Mesodermal cell (in vitro differentiated cells): ENCODE measurements at regions not wholly inside any gene's neighbourhood (a gene's known extent, or its start where the extent isn't known, plus 50 kb on each side); places are given as distances from the start of the nearest gene placed in this dataset.
A peak's percentile ranks its signal among the peaks of the same experiment; 100 is the strongest.
"Not testable (repeated sequence)": the region's sequence is repeated elsewhere in the genome, so short reads cannot be mapped to it uniquely, and the experiment has no call there.

ENCODE experiments used
- H3K27ac ChIP-seq: 2 replicates; pipeline ENCODE4 v1.7.0; 2013; ENCODE audit warnings: mild to moderate bottlenecking, low read depth, low read length, moderate library complexity; ENCODE audit not compliant: severe bottlenecking
- H3K36me3 ChIP-seq: 2 replicates; pipeline ENCODE4 v1.7.1; 2013; ENCODE audit warnings: mild to moderate bottlenecking, low read length, moderate library complexity; ENCODE audit not compliant: control insufficient read depth, insufficient read depth
- H3K4me1 ChIP-seq: one replicate; pipeline ENCODE4 v1.7.1; 2013; ENCODE audit warnings: mild to moderate bottlenecking, low read length; ENCODE audit not compliant: insufficient read depth, control insufficient read depth, poor library complexity, severe bottlenecking
- H3K4me3 ChIP-seq: 2 replicates; pipeline ENCODE4 v1.7.0; 2013; ENCODE audit warnings: low read length, control low read depth, mild to moderate bottlenecking; ENCODE audit not compliant: insufficient read depth, poor library complexity, severe bottlenecking; ENCODE audit errors: extremely low read depth
- H3K9me3 ChIP-seq: 2 replicates; pipeline ENCODE4 v1.7.1; 2013; ENCODE audit warnings: mild to moderate bottlenecking, low read length, moderate library complexity; ENCODE audit not compliant: control insufficient read depth
- WGBS, 2 experiments: methylation state at CpG; one replicate each; pipeline ENCODE4 v1.1.5; 2013; ENCODE audit warnings: missing lambda C conversion rate in 2 of 2; ENCODE audit not compliant: insufficient coverage in 2 of 2; 5-methylcytosine and 5-hydroxymethylcytosine counted together

DNA sequence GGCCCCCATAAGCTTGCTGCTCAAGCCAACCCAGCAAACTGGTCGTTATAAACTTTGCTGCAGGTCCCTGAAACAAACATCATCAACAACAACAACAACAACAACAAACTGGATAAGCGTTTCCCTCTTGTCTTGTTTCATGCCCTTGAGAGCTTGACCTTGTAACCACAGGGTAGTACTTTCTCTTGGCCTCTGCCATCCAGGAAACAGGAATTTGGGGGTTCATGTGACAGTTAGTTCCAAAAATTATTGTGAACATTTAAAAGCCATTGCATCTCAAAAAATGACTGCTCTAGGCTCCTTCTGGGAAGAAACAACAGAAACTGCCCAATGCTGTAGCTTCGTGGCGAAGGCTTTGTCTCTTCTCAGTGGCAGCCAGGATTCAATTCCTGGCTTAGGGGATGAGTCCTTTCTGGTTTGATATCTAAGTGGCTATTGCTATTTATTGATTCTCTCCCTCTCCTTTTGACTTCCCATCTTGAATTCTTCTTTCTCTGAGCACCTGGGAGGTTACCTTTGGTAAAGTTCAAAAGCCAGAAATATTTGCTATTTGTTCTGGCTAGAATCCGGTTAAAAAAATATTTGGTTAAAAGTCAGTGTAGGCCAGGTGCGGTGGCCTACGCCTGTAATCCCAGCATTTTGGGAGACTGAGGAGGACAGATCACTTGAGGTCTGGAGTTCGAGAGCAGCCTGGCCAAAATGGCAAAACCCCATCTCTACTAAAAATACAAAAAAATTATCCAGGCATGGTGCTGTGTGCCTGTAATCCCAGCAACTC lies 52.0 kb upstream of the CPM start:
- peaks cover 7% of the 10 kb centered on the region for H3K9me3 ChIP-seq
- no peaks in the 10 kb centered on the region for H3K4me1 ChIP-seq
- WGBS, 2 experiments, result 92 to 95% methylated on average over 5 of the region's 8 CpGs
- H3K36me3 ChIP-seq, result no peaks in the 10 kb centered on the region
- no peak overlapping the region for H3K27ac ChIP-seq
- no peak overlapping the region for H3K4me3 ChIP-seq

DNA sequence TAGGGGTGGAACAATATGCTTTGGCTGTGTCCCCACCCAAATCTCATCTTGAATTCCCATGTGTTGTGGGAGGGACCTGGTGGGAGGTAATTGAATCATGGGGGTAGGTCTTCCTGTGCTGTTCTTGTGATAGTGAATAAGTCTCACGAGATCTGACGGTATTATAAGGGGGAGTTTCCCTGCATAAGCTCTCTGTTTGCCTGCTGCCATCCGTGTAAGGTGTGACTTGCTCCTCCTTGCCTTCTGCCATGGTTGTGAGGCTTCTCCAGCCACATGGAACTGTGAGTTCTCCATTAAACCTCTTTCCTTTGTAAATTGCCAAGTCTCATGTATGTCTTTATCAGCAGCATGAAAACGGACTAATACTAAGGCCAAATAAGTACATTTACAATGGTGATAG lies 64.6 kb upstream of the CPM start:
- not testable (repeated sequence) for H3K27ac ChIP-seq, H3K36me3 ChIP-seq, H3K4me3 ChIP-seq, H3K4me1 ChIP-seq
- 76 to 97% methylated on average over 3 of the region's 4 CpGs for WGBS, 2 experiments
- peaks cover 15% of the 10 kb centered on the region for H3K9me3 ChIP-seq

DNA sequence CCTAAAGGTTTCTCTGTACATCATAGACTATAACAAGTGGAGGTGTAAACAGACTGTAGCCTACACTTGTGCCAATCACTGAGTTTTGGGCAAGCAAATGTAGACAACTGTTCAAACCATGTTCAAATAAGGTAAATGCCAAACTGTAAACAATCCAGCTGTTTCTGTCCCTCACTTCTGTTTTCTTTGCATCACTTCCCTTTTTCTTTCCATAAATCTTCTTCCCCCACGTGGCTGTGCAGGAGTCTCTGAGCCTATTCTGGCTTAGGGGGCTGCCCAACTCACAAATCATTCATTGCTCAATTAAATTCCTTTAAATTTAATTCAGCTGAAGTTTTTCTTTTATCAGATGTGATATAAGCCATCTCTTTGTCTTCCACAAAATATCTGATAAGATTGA lies 65.1 kb upstream of the CPM start:
- H3K9me3 ChIP-seq, result peaks cover 15% of the 10 kb centered on the region
- H3K36me3 ChIP-seq, result no peaks in the 10 kb centered on the region
- H3K4me1 ChIP-seq, result peaks cover 5% of the 10 kb centered on the region
- WGBS, 2 experiments, result 67% methylated on average over 1 of the region's 1 CpG; no CpG with 5 or more reads in 1 of the 2 experiments
- H3K4me3 ChIP-seq, result no peak overlapping the region
- H3K27ac ChIP-seq, result no peak overlapping the region

DNA sequence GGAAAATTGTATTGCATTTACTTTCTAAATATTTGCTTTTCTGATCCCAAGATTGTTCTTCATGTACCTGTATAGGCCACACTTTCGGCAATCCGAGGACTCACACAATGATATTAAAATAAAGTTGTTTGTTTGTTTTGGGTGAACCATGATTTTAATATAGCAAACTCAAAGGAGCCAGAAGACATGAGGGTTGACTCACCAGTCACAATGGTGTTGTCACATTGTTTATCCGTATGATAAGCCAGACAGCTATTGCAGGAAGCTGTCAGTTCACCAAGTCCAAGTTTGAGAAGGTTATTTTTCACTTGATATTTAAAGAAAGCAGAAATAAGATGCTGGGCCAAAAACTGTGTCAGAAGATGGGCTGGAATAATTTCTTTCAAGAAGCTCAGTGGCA lies 67.1 kb upstream of the CPM start:
- Histone ChIP-seq H3K4me3 (no peak overlapping the region), H3K4me1 (peaks cover 5% of the 10 kb centered on the region), H3K36me3 (no peaks in the 10 kb centered on the region), H3K27ac (no peak overlapping the region), H3K9me3 (peaks cover 15% of the 10 kb centered on the region)
- 89 to 100% methylated on average over 1 to 2 of the region's 3 CpGs for WGBS, 2 experiments

DNA sequence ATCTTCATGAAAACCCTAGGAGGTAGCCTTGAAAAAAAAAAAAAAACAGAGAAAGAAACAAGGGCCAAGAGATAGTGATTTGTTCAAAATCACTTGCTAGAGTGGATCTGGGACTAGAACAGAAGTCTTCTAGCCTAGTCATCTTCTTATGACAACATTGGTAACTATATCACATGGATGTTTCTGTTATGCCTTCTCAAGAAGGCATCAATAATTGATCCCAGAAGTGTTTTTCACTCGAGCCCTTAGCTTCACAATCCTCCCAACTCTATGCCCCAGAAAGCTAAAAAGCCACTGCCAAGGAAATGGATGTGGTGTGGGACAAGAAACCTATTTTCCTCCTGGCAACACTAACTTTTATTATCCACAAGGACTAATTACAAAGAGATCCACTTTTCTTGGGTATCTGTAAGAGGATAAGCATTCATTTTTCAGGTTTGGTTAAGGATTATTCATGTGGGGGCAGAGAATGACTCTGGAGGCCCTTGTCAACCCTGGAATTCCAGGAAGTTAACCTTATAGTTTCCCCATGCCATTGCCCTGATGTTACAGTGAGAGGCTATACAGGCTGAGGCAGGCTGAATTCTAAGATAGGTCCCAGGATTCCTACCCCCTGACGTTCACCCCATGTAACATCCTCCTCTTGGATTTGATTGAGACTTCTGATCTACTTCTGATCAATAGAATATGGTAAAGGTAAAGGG lies 67.7 kb upstream of the CPM start:
- Histone ChIP-seq H3K9me3 (peaks cover 15% of the 10 kb centered on the region), H3K27ac (no peak overlapping the region), H3K4me3 (no peak overlapping the region), H3K36me3 (no peaks in the 10 kb centered on the region), H3K4me1 (peaks cover 5% of the 10 kb centered on the region)
- no CpG with 5 or more reads among the region's 2 CpGs for WGBS, 2 experiments

DNA sequence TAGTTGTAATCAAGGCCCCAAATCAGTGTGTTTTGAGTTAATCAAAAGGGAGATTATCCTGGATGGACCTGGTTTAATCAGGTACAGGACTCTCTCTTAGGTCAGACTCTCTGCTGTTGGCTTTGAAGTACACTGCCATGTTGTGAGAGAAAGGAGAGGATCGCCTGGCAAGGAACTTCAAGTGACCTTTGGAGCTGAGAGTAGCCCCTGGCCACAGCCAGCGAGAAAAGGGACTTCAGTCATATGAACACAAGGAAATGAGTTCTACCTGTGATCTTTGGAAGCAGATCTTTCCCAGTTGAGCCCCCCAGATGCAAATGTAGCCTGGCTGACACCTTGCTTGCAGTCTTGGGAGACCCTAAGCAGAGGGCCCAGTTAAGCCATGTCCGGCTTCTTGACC lies 68.3 kb upstream of the CPM start:
- 90 to 94% methylated on average over 2 to 3 of the region's 3 CpGs for WGBS, 2 experiments
- peaks cover 5% of the 10 kb centered on the region for H3K4me1 ChIP-seq
- no peaks in the 10 kb centered on the region for H3K36me3 ChIP-seq
- H3K27ac ChIP-seq, result no peak overlapping the region
- peaks cover 15% of the 10 kb centered on the region for H3K9me3 ChIP-seq
- no peak overlapping the region for H3K4me3 ChIP-seq

DNA sequence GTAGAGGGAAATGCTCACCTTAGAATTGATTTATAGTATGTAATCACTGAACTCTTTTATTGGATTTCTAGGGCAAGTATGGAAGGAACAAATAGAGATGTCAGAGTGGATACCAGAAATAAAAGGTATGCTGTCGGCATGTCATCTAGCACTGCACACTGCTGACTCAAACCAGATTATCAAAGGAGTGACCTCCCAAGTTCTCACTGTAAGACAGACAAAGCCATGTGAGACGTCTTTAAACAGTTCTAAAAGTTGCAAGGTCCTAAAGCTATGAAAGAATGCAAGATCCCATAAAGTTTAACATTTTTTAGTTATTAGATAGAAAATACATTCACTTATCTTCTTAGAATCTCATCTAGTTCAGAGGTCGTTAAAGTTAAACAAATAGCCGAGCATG lies 70.0 kb upstream of the CPM start:
- H3K4me1 ChIP-seq, result peaks cover 14% of the 10 kb centered on the region
- no peak overlapping the region for H3K4me3 ChIP-seq
- no peak overlapping the region for H3K27ac ChIP-seq
- no peaks in the 10 kb centered on the region for H3K36me3 ChIP-seq
- H3K9me3 ChIP-seq, result peaks cover 8% of the 10 kb centered on the region
- 100% methylated on average over 1 to 2 of the region's 4 CpGs for WGBS, 2 experiments

DNA sequence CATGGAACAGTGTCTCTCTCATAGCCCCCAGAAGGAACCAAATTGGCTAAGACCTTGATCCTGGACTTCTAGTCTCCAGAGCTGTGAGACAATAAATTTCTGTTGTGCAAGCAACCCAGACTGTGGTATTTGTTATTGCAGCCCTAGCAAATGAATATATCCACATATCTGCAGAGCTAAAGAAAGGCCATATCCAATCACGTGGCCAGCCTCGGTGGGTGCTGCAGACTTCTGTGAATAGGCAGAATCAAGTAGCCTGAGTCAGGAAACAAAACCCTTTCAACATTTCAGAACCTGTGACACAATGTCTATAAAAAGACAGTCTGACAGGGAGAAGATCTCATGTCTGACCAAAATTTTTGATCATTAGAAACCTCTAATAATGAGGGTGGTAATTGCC lies 71.0 kb upstream of the CPM start:
- H3K4me1 ChIP-seq, result peaks cover 18% of the 10 kb centered on the region
- H3K4me3 ChIP-seq, result no peak overlapping the region
- H3K27ac ChIP-seq, result no peak overlapping the region
- peaks cover 8% of the 10 kb centered on the region for H3K9me3 ChIP-seq
- 94 to 100% methylated on average over 2 of the region's 2 CpGs for WGBS, 2 experiments
- H3K36me3 ChIP-seq, result no peaks in the 10 kb centered on the region

DNA sequence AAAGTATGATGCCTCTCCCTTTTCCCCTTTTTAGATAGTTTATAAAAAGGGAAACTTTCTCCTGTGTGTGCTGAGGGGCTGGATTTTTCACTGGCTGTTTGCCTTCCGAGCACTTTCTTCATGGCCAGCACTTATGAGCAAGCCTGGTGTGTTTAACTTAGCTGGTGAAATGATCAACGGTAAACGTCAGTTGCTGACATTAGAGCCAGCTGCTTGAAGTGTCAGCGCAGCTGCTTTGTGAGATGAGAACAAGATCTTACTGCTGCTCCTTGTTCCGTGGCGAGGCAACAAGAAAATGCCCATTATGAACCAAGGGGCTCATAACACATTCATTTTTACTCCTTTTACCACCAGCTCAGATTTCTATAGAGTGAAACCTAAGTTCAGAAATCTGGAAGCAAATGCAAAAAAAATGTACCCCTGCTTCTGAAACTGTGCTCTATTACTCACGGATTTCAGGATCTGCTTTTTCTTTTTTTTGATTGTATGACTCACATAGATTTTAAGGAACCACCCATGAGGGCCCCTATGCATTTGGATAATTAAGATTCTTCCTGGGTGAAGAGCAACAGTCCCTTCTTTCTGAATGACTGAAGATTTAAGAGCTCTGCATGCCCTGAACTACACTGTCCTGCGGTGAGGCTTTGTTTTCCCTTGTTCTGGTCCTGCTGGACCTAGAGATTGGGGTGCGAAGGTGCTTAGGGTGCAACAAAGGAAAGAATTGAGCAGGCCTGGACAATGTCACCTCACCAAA lies 74.3 kb upstream of the CPM start:
- H3K9me3 ChIP-seq, result no peaks in the 10 kb centered on the region
- H3K4me3 ChIP-seq, result no peak overlapping the region
- 18 to 31% methylated on average over 8 of the region's 9 CpGs for WGBS, 2 experiments
- peaks cover 14% of the 10 kb centered on the region for H3K4me1 ChIP-seq
- H3K36me3 ChIP-seq, result no peaks in the 10 kb centered on the region
- peak overlapping the region; percentile 62 for H3K27ac ChIP-seq

DNA sequence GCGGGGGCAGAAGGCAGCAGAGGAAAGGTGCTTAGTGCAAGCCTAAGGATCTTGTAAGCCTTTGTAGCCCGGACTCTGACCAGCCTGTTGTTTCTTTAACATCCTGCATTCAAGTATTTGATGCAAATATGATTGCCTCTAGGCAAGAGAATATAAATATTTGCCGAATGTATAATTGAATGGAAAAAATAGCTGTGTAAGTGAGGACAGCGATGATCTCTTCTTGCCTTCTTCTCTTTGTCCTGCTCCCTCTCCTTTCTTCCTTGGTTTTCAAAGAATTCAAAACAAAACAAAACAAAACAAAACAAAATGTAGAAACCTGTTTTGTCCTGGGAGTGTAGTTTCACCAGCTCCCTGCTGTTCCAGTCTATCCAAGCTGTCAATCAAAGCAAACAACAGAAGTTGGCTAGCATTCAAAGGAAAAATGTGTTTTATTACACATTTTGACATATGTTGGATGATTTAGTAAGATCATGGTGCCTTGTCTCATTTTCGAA lies 74.9 kb upstream of the CPM start:
- WGBS, 2 experiments, result 39 to 60% methylated on average over 1 to 2 of the region's 5 CpGs
- Histone ChIP-seq H3K36me3 (no peaks in the 10 kb centered on the region), H3K4me1 (peaks cover 14% of the 10 kb centered on the region), H3K4me3 (no peak overlapping the region), H3K9me3 (no peaks in the 10 kb centered on the region), H3K27ac (peak overlapping the region; percentile 62)
